Stomach (tissue), 8 donors: ENCODE measurements at regions not wholly inside any gene's neighbourhood (a gene's known extent, or its start where the extent isn't known, plus 50 kb on each side); places are given as distances from the start of the nearest gene placed in this dataset.

ENCODE experiments used
- DNase-seq, 2 donors: peaks; one replicate each; pipeline versions ENCODE4 v3.0.0 to v3.0.0-alpha.2; 2013 to 2019
- H3K27ac ChIP-seq, 5 donors: fragments of 200-600 bp in 4 of 5; sonication (generic) in 4 of 5; one replicate each; pipeline ENCODE4 v1.5.1; 2013 to 2019; ENCODE audit warnings: mild to moderate bottlenecking in 1 of 5, moderate library complexity in 1 of 5
- H3K27me3 ChIP-seq, 3 donors: fragments of 200-600 bp; sonication (generic); one replicate each; pipeline ENCODE4 v1.5.1; 2017 to 2019; ENCODE audit warnings: mixed run types in 1 of 3
- H3K36me3 ChIP-seq, 4 donors: fragments of 200-600 bp; sonication (generic); 1 replicate in 3 of 4; 2 replicates in 1 of 4; pipeline ENCODE4 v1.5.1; 2016 to 2019
- H3K4me1 ChIP-seq, 4 donors: fragments of 200-600 bp; sonication (generic); one replicate each; pipeline ENCODE4 v1.5.1; 2016 to 2019
- H3K4me3 ChIP-seq, 4 donors: fragments of 200-600 bp; sonication (generic) in 3 of 4; one replicate each; pipeline ENCODE4 v1.5.1; 2016 to 2019; ENCODE audit warnings: mild to moderate bottlenecking in 1 of 4
- H3K9me3 ChIP-seq, 4 donors: fragments of 200-600 bp; sonication (generic); one replicate each; pipeline ENCODE4 v1.5.1; 2016 to 2019
- EP300 ChIP-seq: sonication (generic); formaldehyde crosslinking; IDR thresholded peaks from one replicate; pipeline ENCODE4 v1.6.1; 2017; ENCODE audit warnings: antibody characterized with exemption
- POLR2A ChIP-seq, 4 donors: fragments of 450-650 bp; IDR thresholded peaks; one replicate each; pipeline ENCODE4 v1.6.1; 2016; ENCODE audit warnings: antibody characterized with exemption in 4 of 4, control low read depth in 2 of 4, mild to moderate bottlenecking in 1 of 4, moderate library complexity in 1 of 4
- POLR2AphosphoS5 ChIP-seq, 3 donors: sonication (generic); formaldehyde crosslinking; IDR thresholded peaks; one replicate each; pipeline ENCODE4 v1.6.1; 2016; ENCODE audit warnings: antibody characterized with exemption in 3 of 3
- WGBS, 5 donors: extraction: QIAGEN DNeasy Blood & Tissue Kit in 3 of 5; methylation state at CpG; one replicate each; pipeline versions ENCODE4 v1.1.5 to v1.1.7; 2013 to 2018; 5-methylcytosine and 5-hydroxymethylcytosine counted together
- intact Hi-C: fragments of 100-400 bp; cut with DNase I; formaldehyde crosslinking; loops from one replicate; pipeline ENCODE4 v1.15.1; 2023; ENCODE audit warnings: low total_unique reads
- TF ChIP-seq, protein P1 (sequence below), 7 experiments: fragments of 450-650 bp in 4 of 7; fragments of 200-600 bp in 3 of 7; sonication (generic) in 3 of 7; IDR thresholded peaks; one replicate each; pipeline ENCODE4 v1.5.1; 2016 to 2019; ENCODE audit warnings: antibody characterized with exemption in 7 of 7, control low read depth in 2 of 7, mild to moderate bottlenecking in 1 of 7
- donor health status: healthy with polysubstance abuse.
- donor health status: Bipolar disorder and iron deficiency.
- donor health status: healthy.

DNA sequence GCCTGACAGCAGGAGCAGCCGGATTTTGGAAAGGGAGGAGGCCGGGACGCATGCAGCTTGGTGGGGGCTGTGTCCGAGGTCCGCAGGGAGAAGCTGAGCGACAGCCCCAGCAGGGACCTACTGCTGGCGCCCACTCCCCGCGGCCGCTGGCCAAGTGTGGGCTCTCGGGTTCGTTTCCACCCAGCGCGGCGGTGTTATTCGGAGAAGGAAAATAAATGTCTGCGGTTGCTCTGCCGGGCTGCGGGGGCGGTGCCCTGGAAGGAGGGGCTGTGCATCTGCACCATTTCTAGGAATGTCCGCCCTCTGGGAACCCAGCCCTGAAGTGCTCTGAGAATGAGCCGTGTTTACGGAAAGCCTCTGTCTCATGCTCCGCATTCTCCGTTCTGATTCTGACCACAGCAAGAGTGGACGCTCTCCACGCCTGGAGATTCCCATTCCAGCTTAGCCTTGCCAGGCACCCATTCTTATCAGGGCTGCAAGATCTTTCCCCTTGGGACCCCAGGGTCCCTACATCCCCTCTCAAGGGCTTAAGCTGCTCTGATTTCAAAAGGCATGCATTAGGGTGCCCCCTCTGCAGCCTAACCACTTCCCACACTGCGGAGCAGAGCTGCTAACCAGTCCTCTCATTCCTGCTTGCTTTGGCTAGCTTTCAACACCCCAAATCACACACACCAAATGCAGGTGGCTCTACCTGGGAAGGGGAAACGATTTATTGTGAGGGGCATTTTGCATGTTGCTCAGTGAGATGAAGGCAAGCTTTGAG lies 256.6 kb upstream of the GLI3 start:
- intact Hi-C loops, result no loop called here
- H3K36me3 ChIP-seq, result no peaks in the 10 kb centered on the region
- H3K4me3 ChIP-seq, result peak overlapping the region; percentile 31 to 44 (median 39)
- peaks cover 0 to 7% (median 0%) of the 10 kb centered on the region in 3 donors for H3K27me3 ChIP-seq
- peaks cover 0 to 30% (median 11%) of the 10 kb centered on the region in 4 donors for H3K4me1 ChIP-seq
- DNase-seq, result peak; percentile 40 to 92
- H3K9me3 ChIP-seq, result no peaks in the 10 kb centered on the region
- TF ChIP-seq POLR2AphosphoS5 (IDR thresholded peaks at IDR 0.05) (peak; percentile 17 to 89 (median 36)), POLR2A (IDR thresholded peaks at IDR 0.05) (no peak), EP300 (peak; percentile 74)
- TF ChIP-seq, protein P1, sequence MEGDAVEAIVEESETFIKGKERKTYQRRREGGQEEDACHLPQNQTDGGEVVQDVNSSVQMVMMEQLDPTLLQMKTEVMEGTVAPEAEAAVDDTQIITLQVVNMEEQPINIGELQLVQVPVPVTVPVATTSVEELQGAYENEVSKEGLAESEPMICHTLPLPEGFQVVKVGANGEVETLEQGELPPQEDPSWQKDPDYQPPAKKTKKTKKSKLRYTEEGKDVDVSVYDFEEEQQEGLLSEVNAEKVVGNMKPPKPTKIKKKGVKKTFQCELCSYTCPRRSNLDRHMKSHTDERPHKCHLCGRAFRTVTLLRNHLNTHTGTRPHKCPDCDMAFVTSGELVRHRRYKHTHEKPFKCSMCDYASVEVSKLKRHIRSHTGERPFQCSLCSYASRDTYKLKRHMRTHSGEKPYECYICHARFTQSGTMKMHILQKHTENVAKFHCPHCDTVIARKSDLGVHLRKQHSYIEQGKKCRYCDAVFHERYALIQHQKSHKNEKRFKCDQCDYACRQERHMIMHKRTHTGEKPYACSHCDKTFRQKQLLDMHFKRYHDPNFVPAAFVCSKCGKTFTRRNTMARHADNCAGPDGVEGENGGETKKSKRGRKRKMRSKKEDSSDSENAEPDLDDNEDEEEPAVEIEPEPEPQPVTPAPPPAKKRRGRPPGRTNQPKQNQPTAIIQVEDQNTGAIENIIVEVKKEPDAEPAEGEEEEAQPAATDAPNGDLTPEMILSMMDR (IDR thresholded peaks at IDR 0.05), result no peak
- peak overlapping the region; percentile 28 to 84 (median 71) for H3K27ac ChIP-seq
- WGBS, 5 donors, result 1 to 5% (median 3%) methylated on average over 26 to 29 of the region's 29 CpGs

DNA sequence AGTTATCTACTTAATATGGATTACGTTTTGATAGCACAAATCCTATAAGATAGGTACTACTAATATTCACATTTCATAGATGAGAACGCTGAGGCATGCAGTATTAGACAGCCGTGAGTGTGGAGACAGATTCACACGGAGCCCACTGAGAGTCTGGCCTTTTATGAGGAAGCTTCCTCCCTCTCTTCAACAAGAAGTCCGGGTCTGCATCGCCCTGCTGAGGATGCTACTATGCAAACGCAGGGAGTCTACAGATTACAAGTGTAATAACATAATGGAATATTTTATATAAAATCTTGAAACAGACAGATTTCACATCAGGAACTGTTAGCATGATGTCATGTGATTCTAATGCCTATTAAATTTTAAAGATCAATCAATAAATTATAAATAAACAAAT lies 255.9 kb upstream of the GLI3 start:
- intact Hi-C loops, result no loop called here
- peaks cover 0 to 30% (median 11%) of the 10 kb centered on the region in 4 donors for H3K4me1 ChIP-seq
- 39 to 61% (median 56%) methylated on average over 7 of the region's 7 CpGs for WGBS, 5 donors
- H3K27ac ChIP-seq, result peak overlapping the region in 4 of 5 donors; percentile 71 to 84 (median 73)
- H3K9me3 ChIP-seq, result no peaks in the 10 kb centered on the region
- peaks cover 0 to 7% (median 0%) of the 10 kb centered on the region in 3 donors for H3K27me3 ChIP-seq
- no peaks in the 10 kb centered on the region for H3K36me3 ChIP-seq
- H3K4me3 ChIP-seq, result peak overlapping the region; percentile 31 to 44 (median 39)
- DNase-seq, result peak in 1 of 2 donors; percentile 40
- no peak for TF ChIP-seq POLR2AphosphoS5 (IDR thresholded peaks at IDR 0.05)
- TF ChIP-seq, protein P1 (IDR thresholded peaks at IDR 0.05), result no peak
- TF ChIP-seq EP300, result no peak
- no peak for TF ChIP-seq POLR2A (IDR thresholded peaks at IDR 0.05)

DNA sequence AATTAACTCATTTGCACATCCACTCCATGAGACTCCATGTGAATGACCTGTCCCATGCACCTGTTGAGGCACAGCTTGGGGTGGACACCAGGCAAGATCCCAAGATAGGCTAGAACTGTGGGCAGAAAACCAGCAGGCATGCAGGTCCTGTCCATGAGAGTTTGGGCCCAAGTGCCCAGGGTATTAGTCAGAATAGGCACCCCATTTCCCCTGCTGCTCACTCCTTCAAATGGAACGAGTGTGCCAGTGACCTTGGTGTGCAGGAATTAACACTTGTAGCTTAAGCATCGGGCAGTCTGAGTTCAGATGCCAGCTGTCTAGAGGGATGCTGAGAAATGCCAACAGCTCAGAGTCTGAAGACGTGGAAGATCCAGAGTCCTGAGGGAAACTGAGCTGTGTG lies 254.1 kb upstream of the GLI3 start:
- Histone ChIP-seq H3K4me3 (no peak overlapping the region), H3K4me1 (peaks cover 0 to 30% (median 11%) of the 10 kb centered on the region in 4 donors), H3K27ac (no peak overlapping the region), H3K27me3 (peaks cover 0 to 7% (median 0%) of the 10 kb centered on the region in 3 donors), H3K36me3 (no peaks in the 10 kb centered on the region), H3K9me3 (no peaks in the 10 kb centered on the region)
- WGBS, 5 donors, result 68 to 82% (median 74%) methylated on average over 2 to 3 of the region's 3 CpGs
- intact Hi-C loops, result no loop called here
- TF ChIP-seq POLR2A (IDR thresholded peaks at IDR 0.05) (no peak), EP300 (no peak), POLR2AphosphoS5 (IDR thresholded peaks at IDR 0.05) (no peak)
- TF ChIP-seq, protein P1 (IDR thresholded peaks at IDR 0.05), result no peak
- DNase-seq, result no peak

DNA sequence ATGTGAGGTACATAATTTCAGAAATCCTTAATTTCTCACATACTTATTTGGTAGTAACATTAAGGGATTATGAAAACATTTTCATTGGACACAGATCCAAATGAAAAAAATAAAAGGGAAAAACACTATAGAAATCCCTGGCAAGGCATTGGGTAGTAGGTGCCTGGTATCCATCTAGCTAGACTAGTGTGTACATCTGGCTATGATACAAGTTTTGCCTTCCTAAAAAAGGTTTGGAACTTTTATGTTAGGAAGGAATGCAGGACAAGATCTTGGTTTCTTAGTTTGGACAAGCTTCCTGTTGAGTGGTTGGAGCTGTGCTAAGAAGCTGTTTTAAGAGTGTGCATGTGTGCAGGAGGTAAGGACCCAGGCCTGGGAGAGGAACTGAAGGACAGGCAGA lies 252.3 kb upstream of the GLI3 start:
- no peak overlapping the region for H3K27ac ChIP-seq
- H3K4me1 ChIP-seq, result peaks cover 0 to 23% (median 10%) of the 10 kb centered on the region in 4 donors
- no peak overlapping the region for H3K4me3 ChIP-seq
- peak in 1 of 2 donors; percentile 43 for DNase-seq
- H3K27me3 ChIP-seq, result peaks cover 0 to 7% (median 0%) of the 10 kb centered on the region in 3 donors
- TF ChIP-seq, protein P1 (IDR thresholded peaks at IDR 0.05), result no peak
- no peak for TF ChIP-seq EP300
- no peak for TF ChIP-seq POLR2A (IDR thresholded peaks at IDR 0.05)
- no peak for TF ChIP-seq POLR2AphosphoS5 (IDR thresholded peaks at IDR 0.05)
- no peaks in the 10 kb centered on the region for H3K36me3 ChIP-seq
- no peaks in the 10 kb centered on the region for H3K9me3 ChIP-seq
- intact Hi-C loops, result no loop called here
